Thoracic aorta (tissue), 2 donors: ENCODE measurements at regions not wholly inside any gene's neighbourhood (a gene's known extent, or its start where the extent isn't known, plus 50 kb on each side); places are given as distances from the start of the nearest gene placed in this dataset.

Source experiments
- ATAC-seq: fragments of 150-250 bp; one replicate; pipeline ENCODE4 v1.8.0; 2017; ENCODE audit warnings: low read depth; ENCODE audit not compliant: insufficient number of reproducible peaks, low FRiP score
- DNase-seq: peaks from one replicate; pipeline ENCODE4 v3.0.0-alpha.2; 2020; ENCODE audit warnings: low spot score
- H3K27ac ChIP-seq, 2 donors: fragments of 200-600 bp; sonication (generic); 1 replicate in 1 of 2; 2 replicates in 1 of 2; pipeline ENCODE4 v1.5.1; 2016; ENCODE audit warnings: mild to moderate bottlenecking in 2 of 2, moderate library complexity in 2 of 2
- H3K27me3 ChIP-seq: fragments of 200-600 bp; sonication (generic); replicated peaks from 2 replicates; pipeline ENCODE4 v1.6.0; 2016; ENCODE audit warnings: mild to moderate bottlenecking; ENCODE audit not compliant: insufficient read depth
- H3K36me3 ChIP-seq: fragments of 200-600 bp; sonication (generic); one replicate; pipeline ENCODE4 v1.5.1; 2016
- H3K4me1 ChIP-seq, 2 donors: fragments of 200-600 bp; sonication (generic); 1 replicate in 1 of 2; 2 replicates in 1 of 2; pipeline versions ENCODE4 v1.5.1 to v1.6.0; 2016; ENCODE audit warnings: low read depth in 2 of 2, mild to moderate bottlenecking in 1 of 2; ENCODE audit not compliant: control insufficient read depth in 1 of 2
- H3K4me3 ChIP-seq: fragments of 200-600 bp; sonication (generic); 2 replicates; pipeline ENCODE4 v1.5.1; 2016; ENCODE audit warnings: mild to moderate bottlenecking
- H3K9me3 ChIP-seq: fragments of 200-600 bp; sonication (generic); 2 replicates; pipeline ENCODE4 v1.5.1; 2016
- CTCF ChIP-seq: fragments of 200-600 bp; sonication (generic); IDR thresholded peaks from one replicate; pipeline ENCODE4 v1.5.1; 2019; ENCODE audit warnings: antibody characterized with exemption

GRCh38 chr15:47362118-47362905, 355.0 kb upstream of the SEMA6D start:
- no peak for ATAC-seq
- Histone ChIP-seq H3K4me1 (no peaks in the 10 kb centered on the region), H3K27ac (no peak overlapping the region), H3K4me3 (no peak overlapping the region), H3K27me3 (no peaks in the 10 kb centered on the region), H3K9me3 (no peaks in the 10 kb centered on the region), H3K36me3 (no peaks in the 10 kb centered on the region)
- no peak for TF ChIP-seq CTCF
- no peak for DNase-seq

GRCh38 chr15:47363653-47364052, 353.7 kb upstream of the SEMA6D start:
- H3K9me3 ChIP-seq = no peaks in the 10 kb centered on the region
- no peak overlapping the region for H3K27ac ChIP-seq
- no peak for TF ChIP-seq CTCF
- H3K4me1 ChIP-seq = no peaks in the 10 kb centered on the region
- no peak overlapping the region for H3K4me3 ChIP-seq
- ATAC-seq = no peak
- no peaks in the 10 kb centered on the region for H3K27me3 ChIP-seq
- no peak for DNase-seq
- no peaks in the 10 kb centered on the region for H3K36me3 ChIP-seq

- DNase-seq (no peak), ATAC-seq (no peak)
- no peaks in the 10 kb centered on the region for H3K27me3 ChIP-seq
- no peaks in the 10 kb centered on the region for H3K9me3 ChIP-seq
- H3K4me3 ChIP-seq = no peak overlapping the region
- no peaks in the 10 kb centered on the region for H3K4me1 ChIP-seq
- no peak for TF ChIP-seq CTCF
- no peaks in the 10 kb centered on the region for H3K36me3 ChIP-seq
- no peak overlapping the region for H3K27ac ChIP-seq
These were observed 352.8 kb upstream of the SEMA6D start for GRCh38 chr15:47364230-47365141.

- Histone ChIP-seq H3K4me1 (no peaks in the 10 kb centered on the region), H3K27ac (no peak overlapping the region), H3K36me3 (no peaks in the 10 kb centered on the region), H3K4me3 (no peak overlapping the region), H3K27me3 (no peaks in the 10 kb centered on the region), H3K9me3 (no peaks in the 10 kb centered on the region)
- TF ChIP-seq CTCF = no peak
- ATAC-seq (no peak), DNase-seq (no peak)
These were observed 350.4 kb upstream of the SEMA6D start for GRCh38 chr15:47366884-47367283.

GRCh38 chr15:47367726-47368390, 349.4 kb upstream of the SEMA6D start:
- no peak for DNase-seq
- no peaks in the 10 kb centered on the region for H3K9me3 ChIP-seq
- no peak for ATAC-seq
- H3K27me3 ChIP-seq = no peaks in the 10 kb centered on the region
- H3K36me3 ChIP-seq = no peaks in the 10 kb centered on the region
- no peak overlapping the region for H3K4me3 ChIP-seq
- H3K4me1 ChIP-seq = no peaks in the 10 kb centered on the region
- no peak overlapping the region for H3K27ac ChIP-seq
- no peak for TF ChIP-seq CTCF
